GM12878 (cell line): ENCODE measurements at regions not wholly inside any gene's neighbourhood (a gene's known extent, or its start where the extent isn't known, plus 50 kb on each side); places are given as distances from the start of the nearest gene placed in this dataset.

Source experiments
- ATAC-seq: fragments of 200-7000 bp; cut with Tn5 transposase; 3 replicates; pipeline ENCODE4 v1.9.1; 2020; ENCODE audit warnings: mild to moderate bottlenecking, moderate library complexity
- BruUV-seq: library from RNA; stranded (reverse); fragments of 400-500 nt; replicated peaks from 2 replicates; lab custom pipeline; 2021; lab: Mats Ljungman, UMichigan
- CTCF ChIA-PET: fragments of 300-600 bp; sonication (Branson Sonifier 250); formaldehyde crosslinking; extraction: SDS; loops from one replicate; lab custom pipeline; 2021; ENCODE audit warnings: inconsistent platforms; lab: Yijun Ruan, JAX
- POLR2A ChIA-PET: fragments of 350-600 bp; formaldehyde crosslinking; extraction: SDS; loops from one replicate; lab custom pipeline; 2021; ENCODE audit warnings: inconsistent platforms; lab: Charles Lee
- RAD21 ChIA-PET: fragments of 300-600 bp; sonication (Branson Sonifier 250); formaldehyde crosslinking; loops from one replicate; lab custom pipeline; 2023; ENCODE audit warnings: antibody characterized with exemption; ENCODE audit not compliant: unreplicated experiment; lab: Charles Lee
- SMC1A ChIA-PET: fragments of 300-600 bp; sonication (Branson Sonifier 250); formaldehyde crosslinking; loops from one replicate; lab custom pipeline; 2023; ENCODE audit not compliant: unreplicated experiment, uncharacterized antibody; lab: Charles Lee
- DNase-seq: peaks from one replicate; pipeline ENCODE4 v3.0.0-alpha.2; 2011; ENCODE audit warnings: low read depth, low spot score
- FAIRE-seq: peaks from 3 replicates; lab custom pipeline; 2011; peaks lifted over from hg19 to GRCh38; lab: Jason Lieb, UNC
- H2AFZ ChIP-seq: 2 replicates; pipeline ENCODE4 v1.6.0; 2011; ENCODE audit warnings: low read depth, low read length, control low read depth; ENCODE audit not compliant: control insufficient read depth
- H3K27ac ChIP-seq: 2 replicates; pipeline ENCODE4 v1.5.1; 2011; ENCODE audit warnings: control low read depth; ENCODE audit not compliant: control insufficient read depth, insufficient read depth
- H3K27me3 ChIP-seq, 2 experiments: replicated peaks in 1 of 2; 2 replicates each; pipeline versions ENCODE4 v1.6.0 to v1.6.1; 2011; ENCODE audit warnings: low read length in 1 of 2; ENCODE audit not compliant: control insufficient read depth in 2 of 2, insufficient read depth in 2 of 2
- H3K36me3 ChIP-seq, 2 experiments: 2 replicates each; pipeline ENCODE4 v1.5.1; 2011; ENCODE audit warnings: low read length in 1 of 2; ENCODE audit not compliant: control insufficient read depth in 2 of 2, insufficient read depth in 2 of 2
- H3K4me1 ChIP-seq: 2 replicates; pipeline ENCODE4 v1.6.1; 2011; ENCODE audit warnings: mild to moderate bottlenecking, low read length, moderate library complexity, mixed read lengths; ENCODE audit not compliant: control insufficient read depth, insufficient read depth
- H3K4me2 ChIP-seq: 2 replicates; pipeline ENCODE4 v1.6.0; 2011; ENCODE audit warnings: control low read depth; ENCODE audit not compliant: control insufficient read depth, insufficient read depth
- H3K4me3 ChIP-seq: fragments of 200-600 bp; sonication (generic); 2 replicates; pipeline ENCODE4 v1.5.1; 2016
- H3K79me2 ChIP-seq: 2 replicates; pipeline ENCODE4 v1.6.0; 2011; ENCODE audit warnings: low read length; ENCODE audit not compliant: control insufficient read depth, insufficient read depth
- H3K9ac ChIP-seq: 2 replicates; pipeline ENCODE4 v1.8.0; 2011; ENCODE audit warnings: low read length, control low read depth, mixed read lengths; ENCODE audit not compliant: control insufficient read depth, insufficient read depth
- H3K9me3 ChIP-seq: replicated peaks from 3 replicates; pipeline ENCODE4 v1.5.1; 2011; ENCODE audit warnings: mild to moderate bottlenecking, low read length; ENCODE audit not compliant: control insufficient read depth, insufficient read depth
- H4K20me1 ChIP-seq: 2 replicates; pipeline ENCODE4 v1.6.0; 2011; ENCODE audit not compliant: control insufficient read depth, insufficient read depth
- CREB1 ChIP-seq: IDR thresholded peaks from 2 replicates; pipeline ENCODE4 v1.6.1; 2012; ENCODE audit warnings: low read depth, mild to moderate bottlenecking, inconsistent platforms
- DPF2 ChIP-seq: fragments of 450-650 bp; IDR thresholded peaks from 2 replicates; pipeline ENCODE4 v1.6.1; 2017; ENCODE audit warnings: mild to moderate bottlenecking
- IKZF1 ChIP-seq: fragments of 450-650 bp; conservative IDR thresholded peaks from 2 replicates; pipeline ENCODE4 v1.6.1; 2017; ENCODE audit warnings: antibody characterized with exemption, mild to moderate bottlenecking
- MEF2A ChIP-seq: IDR thresholded peaks from 2 replicates; pipeline ENCODE4 v1.6.1; 2011; ENCODE audit warnings: low read depth, mild to moderate bottlenecking, low read length, moderate library complexity; ENCODE audit not compliant: insufficient read depth
- MYB ChIP-seq: fragments of 150-350 bp; IDR thresholded peaks from 2 replicates; pipeline ENCODE4 v1.6.1; 2014; ENCODE audit warnings: mild to moderate bottlenecking, low read depth, low read length, borderline replicate concordance
- NR2F1 ChIP-seq: fragments of 450-650 bp; conservative IDR thresholded peaks from 2 replicates; pipeline ENCODE4 v1.6.1; 2017; ENCODE audit warnings: mild to moderate bottlenecking
- POLR2AphosphoS5 ChIP-seq: IDR thresholded peaks from 2 replicates; pipeline ENCODE4 v1.6.1; 2011; ENCODE audit warnings: mild to moderate bottlenecking, low read length, inconsistent platforms
- RCOR1 ChIP-seq: conservative IDR thresholded peaks from 2 replicates; pipeline ENCODE4 v1.6.1; 2012; ENCODE audit warnings: low read depth, low read length, improper control_type of control experiment
- SIN3A ChIP-seq: IDR thresholded peaks from 2 replicates; pipeline ENCODE4 v1.6.1; 2012; ENCODE audit warnings: low read depth, low read length, improper control_type of control experiment
- SP1 ChIP-seq: IDR thresholded peaks from one replicate; pipeline ENCODE4 v1.6.1; 2011; ENCODE audit warnings: low read depth, low read length
- STAT3 ChIP-seq: IDR thresholded peaks from 2 replicates; pipeline ENCODE4 v1.6.1; 2011; ENCODE audit warnings: low read depth, low read length, improper control_type of control experiment
- TCF7 ChIP-seq: IDR thresholded peaks from 2 replicates; pipeline ENCODE4 v1.6.1; 2014; ENCODE audit warnings: antibody characterized with exemption, borderline replicate concordance
- WGBS: methylation state at CpG from one replicate; pipeline ENCODE4 v1.1.6; 2016; ENCODE audit warnings: low lambda C conversion rate; ENCODE audit not compliant: insufficient replicate concordance, insufficient coverage; ENCODE audit errors: missing lambda C conversion rate; 5-methylcytosine and 5-hydroxymethylcytosine counted together
- in situ Hi-C: fragments of 300-500 bp; cut with MboI; formaldehyde crosslinking; loops from 9 replicates; pipeline ENCODE4 v1.14.3; 2018; ENCODE audit warnings: mixed read lengths
- intact Hi-C: fragments of 100-400 bp; cut with micrococcal nuclease; formaldehyde crosslinking; loops from one replicate; pipeline ENCODE4 v1.14.2; 2022; ENCODE audit not compliant: unreplicated experiment

DNA sequence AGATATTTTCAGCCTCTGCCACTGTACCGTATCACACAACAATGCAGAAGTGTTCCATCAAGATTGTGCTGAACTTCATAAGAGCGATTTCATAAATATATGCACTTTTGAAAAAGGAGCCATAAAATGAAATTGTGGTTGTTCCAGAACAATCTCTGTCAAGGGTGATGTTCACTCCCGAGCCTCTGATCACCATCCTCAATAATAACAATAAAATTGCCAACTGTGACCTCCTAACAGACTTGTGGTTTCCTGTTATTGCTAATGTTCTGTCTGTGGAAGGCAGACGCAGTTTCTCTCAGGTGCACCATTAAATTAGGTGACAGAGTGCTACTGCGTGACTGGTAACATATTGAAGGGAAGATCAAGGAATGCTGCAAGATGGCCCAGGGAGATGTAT is 383.7 kb downstream of the SOCS6 start:
- H3K4me2 ChIP-seq = no peak overlapping the region
- in situ Hi-C loops (no loop called here), intact Hi-C loops (no loop called here)
- ATAC-seq (no peak), DNase-seq (no peak), FAIRE-seq (no peak)
- SMC1A ChIA-PET = no interaction called here
- H3K27me3 ChIP-seq = no peaks in the 10 kb centered on the region
- no peaks in the 10 kb centered on the region for H3K79me2 ChIP-seq
- no peak overlapping the region for H3K9ac ChIP-seq
- no peak for TF ChIP-seq DPF2
- TF ChIP-seq TCF7 = no peak
- no peak for TF ChIP-seq IKZF1
- TF ChIP-seq MEF2A = no peak
- TF ChIP-seq STAT3 = no peak
- no peak for TF ChIP-seq RCOR1
- TF ChIP-seq POLR2AphosphoS5 = no peak
- no peak for TF ChIP-seq MYB
- no peaks in the 10 kb centered on the region for H4K20me1 ChIP-seq
- RAD21 ChIA-PET = no interaction called here
- no peaks in the 10 kb centered on the region; the same call in 2 of the 3 replicates for H3K9me3 ChIP-seq
- no peaks in the 10 kb centered on the region for H3K4me1 ChIP-seq
- CTCF ChIA-PET = no interaction called here
- no peak overlapping the region for H3K27ac ChIP-seq
- POLR2A ChIA-PET = no interaction called here
- H2AFZ ChIP-seq = no peak overlapping the region
- BruUV-seq = no TSS peak
- no peaks in the 10 kb centered on the region for H3K36me3 ChIP-seq
- H3K4me3 ChIP-seq = no peak overlapping the region
- 1% methylated on average over 5 of the region's 5 CpGs for WGBS

DNA sequence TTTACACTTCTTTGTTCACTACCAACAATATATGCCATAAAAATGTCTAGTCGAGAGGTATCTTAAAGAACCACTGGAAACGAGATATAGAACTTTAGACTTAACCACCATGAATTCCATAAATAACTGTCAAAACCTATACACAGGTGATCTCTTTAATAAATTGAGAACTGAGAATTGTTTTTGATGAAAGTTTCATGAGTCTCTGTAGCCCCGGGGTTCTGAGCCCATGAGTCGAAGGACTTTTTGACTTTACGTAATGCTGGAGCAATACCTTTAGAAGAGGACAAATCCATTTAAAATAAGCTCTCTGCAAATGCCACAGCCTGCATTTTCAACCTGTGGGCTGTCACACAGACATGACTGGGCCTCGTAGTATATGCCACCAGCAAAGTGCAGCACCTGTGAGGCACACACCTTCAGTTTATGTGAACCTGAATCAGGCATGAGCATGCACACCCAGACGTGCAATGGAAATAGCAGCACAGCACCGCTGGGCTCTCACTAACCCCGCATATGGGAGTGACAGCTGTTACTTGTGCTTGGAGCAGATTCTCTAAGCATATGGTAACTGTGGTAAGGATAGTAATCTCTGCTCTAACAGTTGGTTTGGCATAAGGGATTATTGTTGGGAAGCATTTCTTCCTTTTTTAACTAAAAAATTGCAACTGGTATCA is 383.2 kb downstream of the SOCS6 start:
- Histone ChIP-seq H3K4me2 (no peak overlapping the region), H3K79me2 (no peaks in the 10 kb centered on the region), H3K4me3 (no peak overlapping the region), H3K9me3 (no peaks in the 10 kb centered on the region; the same call in 2 of the 3 replicates), H2AFZ (no peak overlapping the region), H3K36me3 (no peaks in the 10 kb centered on the region), H4K20me1 (no peaks in the 10 kb centered on the region)
- no TSS peak for BruUV-seq
- FAIRE-seq (no peak), ATAC-seq (no peak), DNase-seq (no peak)
- CTCF ChIA-PET = no interaction called here
- in situ Hi-C loops (no loop called here), intact Hi-C loops (no loop called here)
- RAD21 ChIA-PET = no interaction called here
- SMC1A ChIA-PET = no interaction called here
- TF ChIP-seq NR2F1 (no peak), SP1 (no peak), SIN3A (no peak), CREB1 (no peak)
- TF ChIP-seq, all 136 proteins: peak for 0
- no peak overlapping the region for H3K9ac ChIP-seq
- 33% methylated on average over 9 of the region's 9 CpGs for WGBS
- POLR2A ChIA-PET = no interaction called here
- H3K27me3 ChIP-seq = no peaks in the 10 kb centered on the region
- no peaks in the 10 kb centered on the region for H3K4me1 ChIP-seq
- no peak overlapping the region for H3K27ac ChIP-seq
